ENCODE measurements at regions not wholly inside any gene's neighbourhood (a gene's known extent, or its start where the extent isn't known, plus 50 kb on each side); places are given as distances from the start of the nearest gene placed in this dataset.

DNA sequence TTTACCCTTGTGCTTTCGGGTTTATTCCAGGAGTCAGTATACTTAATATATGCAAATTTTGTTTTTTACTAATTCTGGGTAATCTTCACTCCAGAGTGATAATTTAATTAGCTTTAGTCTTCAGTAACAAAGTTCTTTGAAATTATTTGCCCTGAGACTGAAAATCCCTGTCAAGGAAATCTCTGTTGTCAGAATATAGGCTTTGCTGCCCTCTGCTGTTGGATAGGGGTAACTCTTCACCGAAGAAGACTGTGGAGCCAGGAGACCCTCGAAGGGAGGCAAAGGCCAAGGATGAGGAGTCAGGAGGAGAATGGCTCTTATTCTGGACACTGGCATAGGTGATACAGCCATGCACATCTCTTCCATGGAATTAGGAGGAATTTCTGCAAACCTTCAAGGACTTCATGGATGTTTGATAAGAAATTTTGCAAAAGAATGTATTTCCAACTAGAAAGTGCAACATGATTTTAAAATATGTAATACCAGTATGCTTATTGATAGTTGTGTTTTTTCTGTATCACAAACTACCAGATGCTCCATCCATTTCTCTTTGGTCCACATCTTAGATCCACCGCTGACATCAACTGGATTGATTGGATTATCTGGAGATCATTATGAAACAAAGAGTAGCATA, 182.3 kb downstream of the RDH14 start:
- no peak for DNase-seq (ENCODE audit: low read depth)

DNA sequence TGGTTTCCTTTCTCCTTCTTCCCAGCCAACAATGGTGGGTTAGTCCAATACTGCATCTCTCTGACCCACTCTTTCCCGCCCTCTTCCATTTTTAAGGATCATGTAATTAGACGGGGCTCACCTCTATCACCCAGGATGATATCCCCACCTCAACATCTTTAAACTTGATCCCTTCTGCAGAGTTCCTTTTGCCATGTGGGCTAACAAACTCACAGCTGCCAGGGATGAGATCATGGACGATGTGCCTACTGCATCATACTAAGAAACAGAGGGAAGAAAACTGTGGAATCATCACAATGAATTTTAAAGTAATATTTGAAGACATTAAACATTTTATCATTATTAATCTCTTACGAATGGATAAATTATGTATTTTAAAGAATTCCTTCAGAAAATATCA, 183.5 kb downstream of the RDH14 start:
- DNase-seq (ENCODE audit: low read depth): no peak

DNA sequence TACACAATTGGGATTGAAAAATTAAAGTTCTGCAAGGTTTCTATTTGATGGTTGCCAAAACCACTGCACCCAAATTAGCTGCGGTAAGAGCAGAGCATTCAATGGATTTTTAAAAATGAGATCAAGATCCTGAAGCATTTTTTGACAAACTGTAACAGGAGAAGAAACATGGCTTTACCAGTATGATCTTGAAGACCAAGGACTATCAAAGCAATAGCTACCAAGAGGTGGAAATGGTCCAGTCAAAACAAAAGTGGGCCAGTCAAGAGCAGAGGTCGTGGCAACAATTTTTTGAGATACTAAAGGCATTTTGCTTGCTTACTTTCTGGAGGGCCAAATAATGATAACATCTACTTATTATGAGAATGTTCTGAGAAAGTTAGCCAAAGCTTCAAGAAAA, 186.8 kb downstream of the RDH14 start:
- DNase-seq (ENCODE audit: low read depth): no peak

DNA sequence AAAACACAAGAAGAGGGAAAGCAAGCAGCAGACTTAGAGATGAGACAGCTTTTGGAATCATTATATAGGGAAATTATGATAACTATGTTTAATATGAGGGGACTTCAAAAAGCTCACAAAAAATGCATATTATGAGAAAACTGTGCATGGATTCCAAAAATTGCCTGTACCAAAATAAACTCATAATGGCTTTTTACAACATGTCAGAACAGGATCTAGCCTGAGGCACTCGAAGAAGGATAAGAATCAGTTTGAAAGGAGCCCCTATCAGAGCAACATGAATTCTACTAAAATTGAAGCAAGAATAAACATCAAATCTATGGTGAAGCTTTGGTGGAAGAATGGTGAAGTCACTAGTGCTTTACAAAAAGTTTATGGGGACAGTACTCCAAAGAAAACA, 187.4 kb downstream of the RDH14 start:
- no peak for DNase-seq (ENCODE audit: low read depth)

DNA sequence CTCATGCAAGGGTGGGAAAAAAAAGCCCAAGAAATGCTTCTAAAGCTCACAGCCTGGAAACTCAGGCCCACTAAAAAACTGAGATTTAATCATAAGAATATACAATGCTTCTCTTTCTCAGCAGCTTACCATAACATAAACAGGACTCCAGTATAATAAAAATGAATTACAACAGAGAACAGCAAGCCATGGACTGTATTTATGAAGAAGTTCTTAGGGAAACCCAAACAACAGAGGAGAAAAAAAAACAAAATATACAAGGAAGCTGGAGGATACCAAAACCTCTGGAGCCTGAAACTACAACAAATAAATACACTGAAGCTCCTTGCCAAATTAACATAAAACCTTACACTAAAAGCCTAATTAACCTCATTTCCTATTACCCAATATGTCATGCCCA, 187.8 kb downstream of the RDH14 start:
- DNase-seq (ENCODE audit: low read depth): no peak

DNA sequence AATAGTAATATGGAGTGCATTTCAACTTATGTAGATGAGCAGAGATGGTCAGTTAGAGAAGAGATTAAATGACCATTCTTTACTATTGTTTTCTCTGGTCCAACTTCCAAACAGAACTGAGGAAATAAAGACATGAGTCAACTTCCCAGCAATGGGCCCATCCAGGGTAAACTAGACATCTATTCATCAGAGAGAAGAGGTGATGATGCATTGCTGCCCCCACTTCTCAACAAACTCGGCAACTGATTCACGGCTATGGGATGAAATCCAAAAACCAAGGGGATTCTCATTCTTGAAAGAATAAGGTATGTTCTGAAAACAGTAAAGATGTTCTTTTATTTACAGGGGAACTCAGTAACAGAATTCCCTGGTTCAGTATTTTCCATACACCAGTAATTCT, 190.7 kb downstream of the RDH14 start:
- no peak for DNase-seq (ENCODE audit: low read depth)

DNA sequence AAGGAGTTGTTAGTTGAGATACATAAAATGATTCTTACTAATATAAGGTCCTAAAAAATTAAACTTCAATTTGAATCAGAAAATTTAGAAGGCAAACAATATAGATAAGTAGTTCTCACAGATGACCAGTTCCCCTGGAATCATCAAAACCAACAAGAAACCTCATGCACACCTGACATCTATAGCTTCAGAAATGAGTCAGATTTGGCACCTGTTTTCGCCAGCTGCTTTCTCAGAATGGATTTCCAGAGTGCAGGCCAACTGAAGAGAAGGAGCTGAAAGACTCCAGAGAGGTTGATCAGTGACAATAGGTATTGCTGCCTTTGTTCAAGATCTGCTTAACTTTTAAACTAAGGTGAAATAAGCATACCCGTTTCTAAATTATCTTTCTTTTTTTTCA, 192.4 kb downstream of the RDH14 start:
- DNase-seq (ENCODE audit: low read depth): no peak

DNA sequence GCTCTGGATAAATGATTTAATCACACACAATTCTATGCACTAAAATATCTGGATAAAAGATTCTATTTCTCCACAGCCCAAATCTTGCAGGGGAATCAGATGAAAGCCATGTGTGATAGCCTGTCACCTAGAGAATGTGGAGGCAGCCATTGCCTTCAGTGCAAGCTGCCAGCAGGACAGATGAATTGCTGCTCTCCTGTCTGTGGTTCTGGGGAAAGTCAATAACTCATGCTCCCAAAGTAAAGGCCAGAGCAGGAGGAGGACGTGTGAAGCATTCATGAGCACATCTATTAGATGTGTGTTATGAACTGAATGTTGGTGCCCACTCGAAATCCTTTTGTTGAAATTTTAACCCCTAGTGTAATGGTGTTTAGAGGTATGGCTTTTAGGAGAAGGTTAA, 195.1 kb downstream of the RDH14 start:
- DNase-seq (ENCODE audit: low read depth): no peak

DNA sequence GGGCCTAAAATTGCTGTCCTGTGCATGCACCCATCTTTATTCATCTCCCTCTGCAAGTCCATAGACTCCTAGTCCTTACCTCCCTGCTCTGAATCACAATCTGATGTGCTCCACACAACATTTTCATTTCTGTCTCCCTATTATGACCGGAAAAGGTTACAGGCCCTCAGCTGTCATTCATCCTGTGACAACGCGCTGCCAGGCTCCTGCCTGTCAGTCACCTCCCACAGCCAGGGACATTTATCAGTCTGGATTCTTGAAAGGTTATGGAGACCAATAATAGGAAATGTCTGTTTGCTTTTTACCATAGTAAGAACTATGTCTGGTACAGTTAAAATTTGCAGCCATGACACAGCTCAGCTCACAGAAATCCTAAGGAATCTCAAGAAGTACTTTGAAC, 197.1 kb downstream of the RDH14 start:
- no peak for DNase-seq (ENCODE audit: low read depth)

DNA sequence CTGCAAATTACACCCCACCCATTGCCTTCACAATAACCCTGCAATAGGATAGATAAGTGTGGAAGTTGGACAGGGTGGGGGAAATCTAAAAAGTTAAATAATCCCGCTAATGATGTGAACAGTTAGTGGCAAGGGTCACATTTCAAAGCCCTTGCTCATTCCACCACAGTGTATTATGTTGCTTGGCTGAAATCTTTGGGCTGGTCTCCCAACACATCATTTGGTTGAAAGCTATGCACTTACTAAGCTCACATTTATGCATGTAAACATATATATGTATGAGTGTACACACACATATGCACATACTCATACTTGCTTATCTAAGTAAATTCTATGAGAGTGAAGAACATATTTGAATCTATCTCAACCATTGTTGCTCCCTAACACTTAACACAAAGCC, 197.8 kb downstream of the RDH14 start:
- DNase-seq (ENCODE audit: low read depth): no peak

DNA sequence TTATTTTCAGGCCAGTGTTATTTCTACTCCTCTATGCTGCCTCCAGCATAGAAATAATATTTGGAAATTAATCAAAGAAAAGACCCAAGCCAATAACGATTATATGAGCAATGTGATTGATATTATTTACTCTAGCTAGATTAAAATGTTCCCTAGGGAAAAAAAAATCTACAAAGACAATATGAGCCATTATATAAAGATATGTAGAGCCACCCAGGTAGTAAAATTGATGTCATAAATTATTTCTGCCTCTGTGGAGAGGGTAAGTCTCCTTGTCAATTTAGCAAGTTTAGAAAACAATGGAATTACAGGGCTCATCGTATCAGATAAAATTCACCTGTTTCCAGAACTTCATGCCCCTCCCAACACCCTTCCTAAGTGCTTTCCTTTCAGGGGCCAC, 202.9 kb downstream of the RDH14 start:
- DNase-seq (ENCODE audit: low read depth): no peak

DNA sequence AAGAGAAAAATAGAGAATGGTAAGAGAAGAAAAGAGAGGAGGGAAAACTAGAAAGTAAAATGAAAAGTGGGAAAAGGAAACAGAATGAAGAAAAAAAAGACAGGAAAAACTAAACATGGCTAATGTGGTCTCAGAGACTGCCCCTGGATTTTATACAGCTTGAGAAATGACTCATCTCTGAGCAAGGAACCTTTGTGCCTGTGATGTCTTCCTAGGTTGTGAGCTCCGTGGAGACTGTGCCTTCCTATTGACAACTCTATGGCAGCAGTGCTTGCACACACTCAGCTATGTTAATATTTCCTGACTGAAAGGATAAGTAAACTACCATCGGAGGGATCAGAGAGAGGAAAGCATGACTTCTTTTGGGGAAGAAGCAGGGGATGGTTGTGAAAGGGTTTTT, 203.8 kb downstream of the RDH14 start:
- no peak for DNase-seq (ENCODE audit: low read depth)

DNA sequence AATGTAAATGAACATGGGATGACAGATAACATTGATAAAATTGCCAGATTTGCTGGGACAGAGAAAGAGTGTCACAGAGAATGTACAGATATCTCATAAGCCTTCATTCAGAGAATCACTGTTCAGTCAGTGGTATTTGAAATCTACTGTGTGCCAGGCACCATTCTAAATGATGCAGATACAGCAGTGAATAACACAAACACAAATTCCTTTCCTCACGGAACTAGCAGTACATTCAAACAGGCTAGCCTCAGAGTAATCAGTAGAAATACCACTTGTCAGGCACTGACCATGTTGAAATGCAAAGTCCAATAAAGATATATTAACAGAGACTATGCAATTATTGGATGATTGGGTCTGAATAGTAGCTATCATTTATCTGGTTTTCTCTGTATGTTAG, 211.0 kb downstream of the RDH14 start:
- DNase-seq (ENCODE audit: low read depth): no peak

DNA sequence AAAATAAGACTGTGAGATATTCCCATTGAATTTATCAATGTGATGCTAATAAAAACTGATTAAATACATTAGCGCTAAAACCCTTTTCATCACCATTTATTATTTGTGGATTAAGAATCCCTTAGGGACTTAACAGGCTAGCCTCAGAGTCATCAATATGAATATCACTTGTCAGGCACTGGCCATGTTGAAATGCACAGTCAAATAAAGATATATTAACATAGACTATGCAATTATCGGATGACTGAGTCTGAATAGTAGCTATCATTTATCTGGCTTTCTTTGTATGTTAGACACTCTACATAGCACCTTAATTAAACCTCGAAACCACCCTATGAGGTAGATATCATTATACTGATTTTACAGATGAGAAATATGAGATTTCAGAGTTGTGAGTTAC, 213.6 kb downstream of the RDH14 start:
- DNase-seq (ENCODE audit: low read depth): no peak

DNA sequence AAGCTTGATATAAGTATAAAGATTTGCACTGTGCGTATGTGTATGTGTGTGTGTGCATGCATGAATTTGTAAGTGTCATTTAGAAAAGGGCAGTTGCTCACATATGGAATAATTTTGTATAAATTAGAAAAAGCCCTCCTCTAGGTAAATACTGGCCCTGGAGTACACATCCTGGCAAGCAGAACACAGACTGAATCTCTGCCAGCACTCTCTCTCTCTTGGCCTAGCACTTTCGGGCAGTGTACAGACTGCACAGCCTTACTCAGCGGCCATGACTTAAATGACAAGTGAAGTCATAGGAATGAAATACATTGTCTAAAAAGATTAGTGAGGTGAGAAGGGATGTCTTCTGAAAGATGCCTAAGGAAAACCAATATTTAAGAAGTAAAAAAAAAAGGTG, 214.1 kb downstream of the RDH14 start:
- DNase-seq (ENCODE audit: low read depth): no peak

DNA sequence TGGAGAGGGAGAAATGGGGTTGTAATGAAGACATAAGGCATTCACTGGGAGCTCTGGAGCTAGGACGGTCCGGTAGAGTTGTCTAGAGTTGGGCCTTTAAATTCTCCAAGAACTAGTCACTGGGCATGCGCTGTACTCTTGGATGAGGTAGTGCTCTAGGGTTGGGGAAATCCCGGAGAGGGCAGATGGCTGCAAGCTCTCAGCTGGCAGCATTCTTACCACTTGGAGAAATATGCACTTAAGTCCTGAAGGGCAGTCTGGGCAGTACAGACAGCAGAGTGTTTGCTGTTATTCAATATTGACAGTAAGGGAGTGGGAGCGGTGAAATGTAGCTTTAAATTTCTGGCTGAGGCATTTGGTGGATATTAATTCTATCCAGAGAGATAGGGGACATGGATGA, 214.6 kb downstream of the RDH14 start:
- DNase-seq (ENCODE audit: low read depth): no peak

DNA sequence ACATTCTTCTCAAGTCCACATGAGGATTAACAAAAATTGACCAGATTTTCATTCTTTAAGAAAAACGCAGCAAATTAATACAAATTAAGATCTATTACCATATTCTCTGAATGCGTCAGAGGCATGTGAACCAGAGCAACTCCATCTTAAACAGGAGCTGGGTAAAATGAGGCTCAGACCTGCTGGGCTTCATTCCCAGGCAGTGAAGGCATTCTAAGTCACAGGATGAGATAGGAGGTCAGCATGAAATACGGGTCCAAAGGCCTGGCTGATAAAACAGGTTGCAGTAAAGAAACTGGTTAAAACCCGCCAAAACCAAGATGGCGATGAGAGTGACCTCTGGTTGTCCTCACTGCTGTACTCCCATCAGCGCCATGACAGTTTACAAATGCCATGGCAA, 217.6 kb downstream of the RDH14 start:
- no peak for DNase-seq (ENCODE audit: low read depth)

DNA sequence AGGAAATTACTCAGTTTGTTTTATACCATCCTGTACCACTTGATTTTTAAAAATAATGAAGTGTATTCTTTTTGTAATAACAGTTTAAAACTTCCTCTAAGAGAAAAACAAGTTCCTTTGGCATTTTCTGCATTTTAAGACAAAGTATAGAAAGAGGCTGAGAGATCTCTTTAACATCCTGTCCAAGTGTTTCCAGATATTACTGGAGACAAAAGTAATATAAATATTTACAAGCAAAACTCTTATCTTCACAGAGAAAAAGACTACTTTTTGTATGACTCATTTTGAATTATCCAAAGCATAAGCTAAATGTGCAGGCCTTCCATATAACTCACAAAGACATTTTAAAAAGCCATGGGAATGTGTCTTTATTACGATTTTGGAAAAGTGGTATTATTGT, 221.1 kb downstream of the RDH14 start:
- DNase-seq (ENCODE audit: low read depth): no peak

DNA sequence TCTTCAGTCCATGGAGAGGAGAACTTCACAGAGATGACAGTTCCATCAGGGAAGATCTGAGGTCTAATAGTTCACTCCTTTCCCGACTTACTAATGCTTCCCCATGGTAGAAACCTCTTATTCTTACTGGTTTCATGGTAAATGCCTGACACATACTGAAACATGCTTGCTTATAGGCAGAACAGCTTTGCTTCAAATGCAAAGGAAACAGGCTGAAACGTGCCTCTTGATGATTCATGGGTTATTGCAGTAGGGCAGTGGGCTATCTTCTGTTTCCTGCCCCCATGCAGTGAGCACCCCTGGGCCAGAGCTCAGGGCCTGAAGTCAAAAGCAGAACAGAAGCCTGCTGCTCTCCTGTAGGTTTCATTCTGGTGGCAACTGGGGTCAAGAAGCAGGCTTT, 223.5 kb downstream of the RDH14 start:
- no peak for DNase-seq (ENCODE audit: low read depth)

DNA sequence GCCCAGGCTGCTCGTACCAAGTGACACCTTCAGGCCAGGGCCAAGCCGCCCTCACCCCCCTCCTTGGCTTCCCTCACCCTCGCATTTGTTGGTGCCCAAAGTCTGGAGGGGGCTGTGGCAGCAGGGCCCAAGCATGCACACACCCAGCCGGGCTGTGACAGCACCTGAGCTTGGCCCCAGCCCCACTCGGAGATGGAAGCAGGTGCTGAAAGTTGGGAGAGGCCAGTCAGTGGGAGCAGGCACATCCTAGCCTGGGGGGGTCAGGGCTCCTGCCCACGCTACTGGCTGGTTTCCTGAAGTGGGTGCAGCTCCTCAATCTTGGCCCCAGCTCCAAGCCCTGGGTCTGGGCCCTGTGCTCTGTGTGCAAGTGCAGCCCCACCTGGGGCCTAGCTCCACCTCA, 228.0 kb downstream of the RDH14 start:
- no peak for DNase-seq (ENCODE audit: low read depth)

DNA sequence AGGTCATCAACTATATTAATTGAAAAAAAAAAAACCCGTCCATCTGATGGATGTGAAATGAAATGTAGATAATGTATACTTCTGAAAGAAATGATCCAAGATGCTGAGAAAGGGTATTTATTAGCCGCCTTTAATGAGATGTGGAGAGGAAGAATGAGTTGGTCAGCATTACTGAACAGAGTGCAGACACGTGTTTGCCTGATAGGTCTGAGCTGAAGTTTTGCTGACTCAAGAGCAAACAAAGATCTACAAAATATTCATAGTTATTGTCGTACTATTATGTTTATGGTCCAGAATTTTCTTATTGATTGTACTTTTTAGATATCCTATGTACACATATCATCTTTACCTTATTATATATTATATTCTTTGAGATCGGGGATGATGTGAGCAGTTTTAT, 235.3 kb downstream of the RDH14 start:
- DNase-seq (ENCODE audit: low read depth): no peak

DNA sequence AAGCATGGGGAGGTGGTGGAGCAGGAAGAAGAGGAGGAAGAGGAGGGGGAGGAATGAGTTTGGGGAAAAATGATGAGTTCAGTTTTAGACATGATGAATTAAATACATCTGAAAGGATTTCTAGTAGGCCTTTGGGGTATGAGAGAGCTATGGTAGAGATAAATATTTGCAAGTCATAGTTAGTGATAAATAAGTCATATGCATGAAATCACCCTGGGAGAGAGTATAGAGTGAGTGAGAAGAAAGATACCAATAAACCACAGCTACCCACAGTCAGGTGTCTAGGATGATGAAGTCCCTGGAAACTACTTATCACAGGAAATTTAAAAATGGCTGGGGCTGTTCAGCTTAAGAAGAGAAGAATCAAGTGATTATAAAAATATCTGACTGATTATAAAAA, 240.5 kb downstream of the RDH14 start:
- DNase-seq (ENCODE audit: low read depth): no peak

DNA sequence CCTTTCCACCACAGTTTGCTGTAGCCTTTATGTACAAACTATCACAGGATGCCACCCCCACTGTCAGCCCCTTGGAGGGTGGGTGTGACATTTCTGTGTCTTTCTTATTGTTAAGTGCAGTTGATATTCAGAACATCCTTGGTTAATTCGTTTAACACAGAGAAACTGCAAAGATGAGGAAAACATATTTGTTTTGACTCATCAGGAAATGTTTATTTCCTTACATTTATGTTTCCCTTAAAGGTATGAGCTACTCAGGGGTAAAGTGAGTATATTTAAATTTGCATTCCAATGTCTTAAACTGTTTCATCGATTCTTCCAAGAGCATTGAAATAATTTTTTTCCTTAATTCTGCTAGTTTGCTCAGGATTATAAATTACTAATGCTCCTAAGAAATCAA, 243.4 kb downstream of the RDH14 start:
- no peak for DNase-seq (ENCODE audit: low read depth)

DNA sequence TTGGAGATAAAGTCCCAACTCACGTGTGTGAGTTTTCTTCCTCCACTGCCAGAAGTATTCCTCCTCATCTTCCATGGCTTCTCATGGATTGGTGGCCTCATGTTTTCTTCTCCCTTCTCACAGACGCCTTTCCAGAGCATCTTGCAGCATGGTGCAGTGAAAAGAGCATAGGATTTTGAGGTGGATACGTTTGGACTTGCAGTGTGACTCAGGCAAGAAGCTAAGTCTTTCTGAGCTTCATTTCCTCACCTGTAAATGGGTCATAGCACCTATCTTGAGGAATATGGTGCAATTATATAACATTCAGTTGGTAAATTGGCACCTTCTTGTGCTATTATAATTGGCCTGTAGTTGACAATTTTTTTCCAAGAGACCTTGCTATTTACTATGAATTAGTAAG, 247.6 kb downstream of the RDH14 start:
- DNase-seq (ENCODE audit: low read depth): no peak
